Endothelial cell (in vitro differentiated cells): ENCODE measurements at regions not wholly inside any gene's neighbourhood (a gene's known extent, or its start where the extent isn't known, plus 50 kb on each side); places are given as distances from the start of the nearest gene placed in this dataset.

ENCODE experiments used
- DNase-seq: peaks from one replicate; pipeline ENCODE4 v3.0.0; 2021; ENCODE audit warnings: low spot score
- H3K27ac Mint-ChIP-seq: one replicate; pipeline ENCODE4 v1.8.0; 2021; ENCODE audit warnings: mixed read lengths, inconsistent platforms; ENCODE audit not compliant: unreplicated experiment
- H3K27me3 Mint-ChIP-seq: one replicate; pipeline ENCODE4 v1.8.0; 2021; ENCODE audit warnings: mild to moderate bottlenecking, moderate library complexity, mixed read lengths, inconsistent platforms; ENCODE audit not compliant: unreplicated experiment
- H3K36me3 Mint-ChIP-seq: one replicate; pipeline ENCODE4 v1.8.0; 2021; ENCODE audit warnings: mild to moderate bottlenecking, low read depth, mixed read lengths, inconsistent platforms; ENCODE audit not compliant: unreplicated experiment
- H3K4me1 Mint-ChIP-seq: one replicate; pipeline ENCODE4 v1.8.0; 2021; ENCODE audit warnings: mild to moderate bottlenecking, mixed read lengths, inconsistent platforms; ENCODE audit not compliant: unreplicated experiment
- H3K4me3 Mint-ChIP-seq: one replicate; pipeline ENCODE4 v1.8.0; 2021; ENCODE audit warnings: mild to moderate bottlenecking, mixed read lengths, inconsistent platforms; ENCODE audit not compliant: unreplicated experiment
- H3K9me3 Mint-ChIP-seq: one replicate; pipeline ENCODE4 v1.8.0; 2021; ENCODE audit warnings: mixed read lengths, inconsistent platforms; ENCODE audit not compliant: unreplicated experiment
- CTCF ChIP-seq: fragments of 200-600 bp; sonication (generic); IDR thresholded peaks from one replicate; pipeline ENCODE4 v1.5.0; 2021; ENCODE audit warnings: antibody characterized with exemption; ENCODE audit not compliant: unreplicated experiment

GRCh38 chr14:29278301-29279263 lies 512.0 kb downstream of the FOXG1 start:
- Mint-ChIP-seq H3K4me1 (no peaks in the 10 kb centered on the region), H3K27me3 (no peaks in the 10 kb centered on the region)
- no peak for DNase-seq

GRCh38 chr14:29282169-29282568 lies 515.6 kb downstream of the FOXG1 start:
- H3K4me1 Mint-ChIP-seq = no peaks in the 10 kb centered on the region
- no peaks in the 10 kb centered on the region for H3K36me3 Mint-ChIP-seq
- H3K27me3 Mint-ChIP-seq = no peaks in the 10 kb centered on the region
- H3K4me3 Mint-ChIP-seq = no peak overlapping the region
- TF ChIP-seq CTCF = no peak
- DNase-seq = no peak
- no peak overlapping the region for H3K27ac Mint-ChIP-seq
- H3K9me3 Mint-ChIP-seq = no peaks in the 10 kb centered on the region

More at GRCh38 chr14:29278301-29279263, 512.0 kb downstream of the FOXG1 start:
- Mint-ChIP-seq H3K4me3 (no peak overlapping the region), H3K9me3 (no peaks in the 10 kb centered on the region), H3K27ac (no peak overlapping the region), H3K36me3 (no peaks in the 10 kb centered on the region)
- no peak for TF ChIP-seq CTCF

DNA sequence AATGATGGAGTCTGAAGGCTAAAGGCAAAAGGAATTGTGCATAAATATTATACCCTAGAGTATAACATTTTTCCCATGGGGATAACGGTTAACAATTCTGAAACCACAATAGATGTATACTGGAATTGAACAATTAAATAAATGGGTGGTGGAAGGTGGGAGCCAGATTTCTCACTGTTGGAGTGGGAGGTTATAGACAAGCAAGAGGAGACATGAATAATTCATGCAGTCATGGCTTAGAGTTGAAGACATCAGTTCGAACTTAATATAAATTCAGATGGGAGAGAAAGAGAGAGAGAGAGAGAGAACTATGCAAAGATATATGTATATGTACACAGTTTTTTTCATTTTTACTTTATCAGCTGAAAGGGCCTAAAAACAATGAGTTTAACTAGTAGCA lies 523.9 kb downstream of the FOXG1 start:
- no peak overlapping the region for H3K4me3 Mint-ChIP-seq
- TF ChIP-seq CTCF = no peak
- no peak overlapping the region for H3K27ac Mint-ChIP-seq
- peaks cover 8% of the 10 kb centered on the region for H3K9me3 Mint-ChIP-seq
- no peak for DNase-seq
- no peaks in the 10 kb centered on the region for H3K36me3 Mint-ChIP-seq
- peaks cover 1% of the 10 kb centered on the region for H3K27me3 Mint-ChIP-seq
- H3K4me1 Mint-ChIP-seq = no peaks in the 10 kb centered on the region

GRCh38 chr14:29299372-29299771 lies 532.8 kb downstream of the FOXG1 start:
- Mint-ChIP-seq H3K27me3 (peaks cover 1% of the 10 kb centered on the region), H3K9me3 (peaks cover 8% of the 10 kb centered on the region), H3K27ac (no peak overlapping the region), H3K4me3 (no peak overlapping the region), H3K36me3 (no peaks in the 10 kb centered on the region), H3K4me1 (no peaks in the 10 kb centered on the region)
- no peak for TF ChIP-seq CTCF
- DNase-seq = no peak

- no peaks in the 10 kb centered on the region for H3K4me1 Mint-ChIP-seq
- H3K4me3 Mint-ChIP-seq = no peak overlapping the region
- no peaks in the 10 kb centered on the region for H3K9me3 Mint-ChIP-seq
- no peak for TF ChIP-seq CTCF
- DNase-seq = no peak
- no peaks in the 10 kb centered on the region for H3K36me3 Mint-ChIP-seq
- no peak overlapping the region for H3K27ac Mint-ChIP-seq
- H3K27me3 Mint-ChIP-seq = no peaks in the 10 kb centered on the region
Observed at GRCh38 chr14:29301571-29301970, 535.0 kb downstream of the FOXG1 start.
